Neural crest cell (in vitro differentiated cells): ENCODE measurements at regions not wholly inside any gene's neighbourhood (a gene's known extent, or its start where the extent isn't known, plus 50 kb on each side); places are given as distances from the start of the nearest gene placed in this dataset.

Source experiments
- DNase-seq: peaks from one replicate; pipeline ENCODE4 v3.0.0; 2021; ENCODE audit warnings: low read depth, mixed read lengths, low spot score
- H3K27ac Mint-ChIP-seq: one replicate; pipeline ENCODE4 v1.8.0; 2021; ENCODE audit warnings: mild to moderate bottlenecking, mixed read lengths; ENCODE audit not compliant: unreplicated experiment
- H3K27me3 Mint-ChIP-seq: 2 replicates; pipeline ENCODE4 v1.8.0; 2021; ENCODE audit warnings: low read depth, mild to moderate bottlenecking, mixed read lengths
- H3K36me3 Mint-ChIP-seq: 2 replicates; pipeline ENCODE4 v1.8.0; 2021; ENCODE audit warnings: low read depth, mild to moderate bottlenecking, mixed read lengths
- H3K4me1 Mint-ChIP-seq: 2 replicates; pipeline ENCODE4 v1.8.0; 2021; ENCODE audit warnings: mixed read lengths
- H3K4me3 Mint-ChIP-seq: one replicate; pipeline ENCODE4 v1.8.0; 2021; ENCODE audit warnings: mild to moderate bottlenecking, mixed read lengths
- H3K9me3 Mint-ChIP-seq: 2 replicates; pipeline ENCODE4 v1.8.0; 2021; ENCODE audit warnings: mixed read lengths
- CTCF ChIP-seq: fragments of 200-600 bp; sonication (generic); conservative IDR thresholded peaks from 2 replicates; pipeline ENCODE4 v1.5.0; 2021; ENCODE audit warnings: antibody characterized with exemption, mild to moderate bottlenecking

GRCh38 chr3:86624192-86624591, 366.8 kb downstream of the VGLL3 start:
- Mint-ChIP-seq H3K9me3 (no peaks in the 10 kb centered on the region), H3K4me3 (no peak overlapping the region), H3K27ac (no peak overlapping the region), H3K4me1 (peaks cover 7% of the 10 kb centered on the region), H3K27me3 (no peaks in the 10 kb centered on the region), H3K36me3 (no peaks in the 10 kb centered on the region)
- no peak for DNase-seq
- no peak for TF ChIP-seq CTCF

GRCh38 chr3:86618706-86619105, 372.2 kb downstream of the VGLL3 start:
- no peak for TF ChIP-seq CTCF
- DNase-seq = no peak
- Mint-ChIP-seq H3K4me3 (no peak overlapping the region), H3K9me3 (no peaks in the 10 kb centered on the region), H3K27ac (no peak overlapping the region), H3K36me3 (no peaks in the 10 kb centered on the region), H3K27me3 (no peaks in the 10 kb centered on the region), H3K4me1 (peaks cover 5% of the 10 kb centered on the region)

- Mint-ChIP-seq H3K27me3 (no peaks in the 10 kb centered on the region), H3K9me3 (no peaks in the 10 kb centered on the region), H3K27ac (no peak overlapping the region), H3K4me1 (no peaks in the 10 kb centered on the region), H3K4me3 (no peak overlapping the region), H3K36me3 (peaks cover 6% of the 10 kb centered on the region)
- no peak for DNase-seq
- TF ChIP-seq CTCF = no peak
Observed at GRCh38 chr3:86605166-86605565, 385.8 kb downstream of the VGLL3 start.

GRCh38 chr3:86595696-86596095, 395.3 kb downstream of the VGLL3 start:
- Mint-ChIP-seq H3K4me3 (no peak overlapping the region), H3K36me3 (no peaks in the 10 kb centered on the region), H3K4me1 (peaks cover 5% of the 10 kb centered on the region), H3K27ac (no peak overlapping the region), H3K27me3 (no peaks in the 10 kb centered on the region), H3K9me3 (peaks cover 4% of the 10 kb centered on the region)
- TF ChIP-seq CTCF = no peak
- DNase-seq = no peak

- no peaks in the 10 kb centered on the region for H3K27me3 Mint-ChIP-seq
- no peak for TF ChIP-seq CTCF
- peaks cover 4% of the 10 kb centered on the region for H3K9me3 Mint-ChIP-seq
- no peaks in the 10 kb centered on the region for H3K36me3 Mint-ChIP-seq
- H3K4me3 Mint-ChIP-seq = no peak overlapping the region
- H3K27ac Mint-ChIP-seq = no peak overlapping the region
- H3K4me1 Mint-ChIP-seq = peaks cover 5% of the 10 kb centered on the region
- DNase-seq = no peak
Observed at GRCh38 chr3:86594838-86595237, 396.1 kb downstream of the VGLL3 start.

GRCh38 chr3:86578071-86578470, 412.9 kb downstream of the VGLL3 start:
- peaks cover 7% of the 10 kb centered on the region for H3K9me3 Mint-ChIP-seq
- H3K36me3 Mint-ChIP-seq = no peaks in the 10 kb centered on the region
- DNase-seq = no peak
- no peak overlapping the region for H3K27ac Mint-ChIP-seq
- no peaks in the 10 kb centered on the region for H3K27me3 Mint-ChIP-seq
- no peak overlapping the region for H3K4me3 Mint-ChIP-seq
- TF ChIP-seq CTCF = no peak
- no peaks in the 10 kb centered on the region for H3K4me1 Mint-ChIP-seq
